ENCODE measurements at regions not wholly inside any gene's neighbourhood (a gene's known extent, or its start where the extent isn't known, plus 50 kb on each side); places are given as distances from the start of the nearest gene placed in this dataset.

DNA sequence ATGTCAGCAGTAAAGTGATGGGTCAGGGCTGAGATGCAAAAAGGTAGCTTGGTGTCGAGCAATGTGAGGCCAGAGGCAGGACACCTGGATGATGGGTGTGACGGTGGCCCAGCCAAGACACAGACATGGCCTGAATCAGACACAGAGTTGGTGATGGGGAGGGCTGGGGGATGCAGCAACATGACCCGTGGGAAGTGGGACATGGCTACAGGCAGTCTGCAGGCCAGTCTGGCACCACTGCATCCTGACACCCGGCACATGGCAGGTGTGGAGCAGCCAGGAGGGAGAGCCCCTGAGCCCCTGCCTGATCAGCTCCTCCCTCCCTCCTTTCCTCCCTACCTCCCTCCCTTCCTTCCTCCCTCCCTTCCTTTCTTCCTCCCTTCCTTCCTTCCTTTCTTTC lies 114.8 kb upstream of the WDR11 start:
- DNase-seq (ENCODE audit: extremely low read depth, low read depth): no peak
- TF ChIP-seq, protein P1, sequence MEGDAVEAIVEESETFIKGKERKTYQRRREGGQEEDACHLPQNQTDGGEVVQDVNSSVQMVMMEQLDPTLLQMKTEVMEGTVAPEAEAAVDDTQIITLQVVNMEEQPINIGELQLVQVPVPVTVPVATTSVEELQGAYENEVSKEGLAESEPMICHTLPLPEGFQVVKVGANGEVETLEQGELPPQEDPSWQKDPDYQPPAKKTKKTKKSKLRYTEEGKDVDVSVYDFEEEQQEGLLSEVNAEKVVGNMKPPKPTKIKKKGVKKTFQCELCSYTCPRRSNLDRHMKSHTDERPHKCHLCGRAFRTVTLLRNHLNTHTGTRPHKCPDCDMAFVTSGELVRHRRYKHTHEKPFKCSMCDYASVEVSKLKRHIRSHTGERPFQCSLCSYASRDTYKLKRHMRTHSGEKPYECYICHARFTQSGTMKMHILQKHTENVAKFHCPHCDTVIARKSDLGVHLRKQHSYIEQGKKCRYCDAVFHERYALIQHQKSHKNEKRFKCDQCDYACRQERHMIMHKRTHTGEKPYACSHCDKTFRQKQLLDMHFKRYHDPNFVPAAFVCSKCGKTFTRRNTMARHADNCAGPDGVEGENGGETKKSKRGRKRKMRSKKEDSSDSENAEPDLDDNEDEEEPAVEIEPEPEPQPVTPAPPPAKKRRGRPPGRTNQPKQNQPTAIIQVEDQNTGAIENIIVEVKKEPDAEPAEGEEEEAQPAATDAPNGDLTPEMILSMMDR (IDR thresholded peaks at IDR 0.05; ENCODE audit: low read depth, low read length): no peak

DNA sequence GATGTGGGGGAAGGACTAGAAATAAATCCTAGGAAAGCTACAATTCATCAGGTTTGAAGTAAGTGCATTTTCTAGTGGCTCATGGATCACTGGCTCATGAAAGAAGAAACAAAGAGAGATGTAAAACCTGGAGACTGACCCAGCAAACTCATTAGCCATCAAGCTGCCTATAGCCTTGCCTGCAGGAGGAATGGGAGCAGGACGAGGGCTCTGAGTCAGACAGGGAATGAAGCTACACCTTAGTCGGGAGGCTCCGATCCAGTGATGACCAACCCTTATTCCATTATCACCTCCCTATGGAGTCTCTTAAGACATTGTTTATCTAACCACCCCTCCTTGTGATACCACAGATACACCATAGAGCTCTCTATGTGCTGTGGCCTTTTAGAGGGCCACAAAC lies 112.5 kb upstream of the WDR11 start:
- DNase-seq (ENCODE audit: extremely low read depth, low read depth): no peak
- TF ChIP-seq, protein P1 (IDR thresholded peaks at IDR 0.05; ENCODE audit: low read depth, low read length): no peak

DNA sequence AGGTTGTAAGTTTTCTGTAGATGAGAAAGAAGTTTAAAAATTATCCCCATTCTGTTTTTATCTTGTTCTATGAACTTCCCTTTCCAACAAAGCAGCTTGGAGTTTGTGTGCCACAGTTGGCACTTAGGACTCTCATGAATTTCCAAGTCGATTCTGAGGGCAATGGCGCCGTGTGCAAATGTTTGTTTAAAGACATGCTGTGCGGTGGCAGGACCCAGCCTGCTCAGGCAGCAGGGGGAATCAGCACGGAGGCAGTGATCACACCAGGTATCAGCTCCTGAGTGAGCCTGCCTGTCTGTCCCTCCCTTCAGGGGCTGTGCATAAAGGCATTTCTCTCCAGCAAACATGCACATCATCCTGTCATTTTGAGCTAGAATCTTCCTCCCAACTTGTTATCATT lies 109.8 kb upstream of the WDR11 start:
- TF ChIP-seq, protein P1 (IDR thresholded peaks at IDR 0.05; ENCODE audit: low read depth, low read length): no peak
- no peak for DNase-seq (ENCODE audit: extremely low read depth, low read depth)

DNA sequence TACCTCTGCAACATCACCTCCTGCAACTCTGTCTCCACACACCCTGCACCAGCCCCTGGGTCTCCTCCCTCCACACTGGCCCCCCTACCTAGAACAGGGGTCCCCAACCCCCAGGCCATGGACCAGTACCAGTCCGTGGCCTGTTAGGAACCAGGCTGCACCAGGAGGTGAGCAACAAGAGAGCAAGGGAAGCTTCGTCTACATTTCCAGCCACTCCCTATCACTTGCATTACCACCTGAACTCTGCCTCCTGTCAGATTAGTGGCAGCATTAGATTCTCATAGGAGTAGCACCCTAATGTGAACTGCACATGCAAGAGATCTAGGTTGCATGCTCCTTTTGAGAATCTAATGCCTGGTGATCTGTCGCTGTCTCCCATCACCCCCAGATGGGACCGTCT lies 108.8 kb upstream of the WDR11 start:
- TF ChIP-seq, protein P1 (IDR thresholded peaks at IDR 0.05; ENCODE audit: low read depth, low read length): no peak
- DNase-seq (ENCODE audit: extremely low read depth, low read depth): no peak

DNA sequence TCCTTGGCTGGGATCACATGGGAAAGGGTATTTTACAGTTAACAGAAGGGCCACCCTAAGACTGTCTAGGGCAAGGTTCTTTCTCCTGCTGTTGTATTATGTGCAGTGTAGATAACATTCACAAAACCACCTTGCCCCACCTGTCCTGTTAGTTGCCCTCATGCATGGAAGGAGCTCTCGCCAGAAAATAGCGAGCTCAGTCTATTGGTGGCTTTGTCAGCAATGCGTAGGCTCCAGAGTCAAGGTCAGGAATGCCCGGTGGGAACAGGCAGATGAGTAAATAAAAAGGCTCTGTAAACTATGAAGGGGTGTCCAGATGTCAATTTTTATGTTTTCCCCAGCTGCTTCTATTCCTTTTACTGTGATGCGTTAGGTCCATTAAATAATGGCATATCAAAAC lies 107.1 kb upstream of the WDR11 start:
- no peak for DNase-seq (ENCODE audit: extremely low read depth, low read depth)
- TF ChIP-seq, protein P1 (IDR thresholded peaks at IDR 0.05; ENCODE audit: low read depth, low read length): no peak

DNA sequence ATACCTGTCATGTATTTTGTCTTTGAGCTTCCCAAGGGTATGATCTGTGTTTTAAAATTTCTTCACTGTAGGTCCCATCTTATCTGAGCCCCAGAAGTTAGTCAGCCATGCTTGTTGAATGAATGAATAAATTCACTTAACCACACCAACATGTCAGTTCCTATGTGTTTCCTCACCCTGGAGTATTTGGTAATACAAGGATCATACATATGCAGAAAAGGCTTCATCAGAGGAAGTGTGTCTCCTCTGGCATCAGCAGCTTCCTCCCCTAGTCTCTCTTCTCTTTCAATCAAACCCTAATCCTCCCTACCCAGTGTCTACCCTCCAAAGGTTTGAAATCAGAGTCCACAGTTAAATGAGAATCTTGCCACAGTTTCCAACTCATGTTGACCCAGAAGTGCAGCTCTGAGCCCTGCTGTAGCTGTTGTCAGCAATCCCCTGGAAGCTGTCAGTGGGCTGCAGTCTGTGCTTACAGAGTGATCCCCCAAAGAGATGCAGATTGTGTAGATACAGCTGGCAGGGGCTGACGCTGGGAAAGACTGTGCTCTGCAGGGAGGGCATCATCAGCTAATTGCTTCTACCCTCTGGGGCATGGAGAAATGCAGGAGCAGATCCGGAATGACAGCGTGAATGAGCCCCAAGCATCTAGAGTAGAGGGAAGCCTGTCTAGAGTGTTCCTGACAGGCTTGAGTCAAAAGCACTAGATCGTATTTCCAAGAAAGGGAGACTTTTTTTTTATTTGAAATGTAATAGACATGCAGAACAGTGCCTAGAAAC lies 105.0 kb upstream of the WDR11 start:
- TF ChIP-seq, protein P1 (IDR thresholded peaks at IDR 0.05; ENCODE audit: low read depth, low read length): no peak
- DNase-seq (ENCODE audit: extremely low read depth, low read depth): no peak

DNA sequence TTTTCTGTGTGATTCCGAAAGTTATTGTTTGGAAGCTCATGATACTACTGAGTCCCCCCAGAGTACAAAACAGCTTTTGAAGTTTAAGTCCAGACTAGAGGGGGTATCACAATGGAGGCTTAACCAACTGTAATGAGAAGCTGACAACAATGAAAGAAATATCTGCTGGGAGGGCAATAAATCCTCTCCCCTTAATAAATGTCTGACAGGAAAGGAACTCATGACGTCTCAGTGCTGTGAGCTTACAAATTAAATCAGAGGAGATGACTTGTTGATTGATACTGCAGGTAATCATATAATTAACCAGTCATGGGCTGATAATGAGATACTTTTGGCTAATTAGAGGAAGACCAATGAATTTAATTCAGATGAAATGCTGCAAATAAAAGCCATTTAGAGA lies 102.6 kb upstream of the WDR11 start:
- no peak for DNase-seq (ENCODE audit: extremely low read depth, low read depth)
- TF ChIP-seq, protein P1 (IDR thresholded peaks at IDR 0.05; ENCODE audit: low read depth, low read length): no peak

Measured in AG09319 (cell line).